Neural progenitor cell (in vitro differentiated cells): ENCODE measurements at regions not wholly inside any gene's neighbourhood (a gene's known extent, or its start where the extent isn't known, plus 50 kb on each side); places are given as distances from the start of the nearest gene placed in this dataset.

Experiments used
- EZH2 ChIP-seq: fragments of 200-600 bp; sonication (generic); IDR thresholded peaks from 2 replicates; pipeline ENCODE4 v1.6.1; 2017; ENCODE audit warnings: antibody characterized with exemption, mild to moderate bottlenecking, moderate library complexity
- EZH2phosphoT487 ChIP-seq: fragments of 200-600 bp; sonication (generic); IDR thresholded peaks from 2 replicates; pipeline ENCODE4 v1.6.1; 2017; ENCODE audit warnings: antibody characterized with exemption
- TF ChIP-seq, protein P1 (sequence below): fragments of 200-600 bp; sonication (generic); IDR thresholded peaks from 2 replicates; pipeline ENCODE4 v1.5.1; 2017; ENCODE audit warnings: antibody characterized with exemption, mild to moderate bottlenecking

GRCh38 chr14:82398256-82398655, 864.6 kb upstream of the SEL1L start:
- TF ChIP-seq, protein P1, sequence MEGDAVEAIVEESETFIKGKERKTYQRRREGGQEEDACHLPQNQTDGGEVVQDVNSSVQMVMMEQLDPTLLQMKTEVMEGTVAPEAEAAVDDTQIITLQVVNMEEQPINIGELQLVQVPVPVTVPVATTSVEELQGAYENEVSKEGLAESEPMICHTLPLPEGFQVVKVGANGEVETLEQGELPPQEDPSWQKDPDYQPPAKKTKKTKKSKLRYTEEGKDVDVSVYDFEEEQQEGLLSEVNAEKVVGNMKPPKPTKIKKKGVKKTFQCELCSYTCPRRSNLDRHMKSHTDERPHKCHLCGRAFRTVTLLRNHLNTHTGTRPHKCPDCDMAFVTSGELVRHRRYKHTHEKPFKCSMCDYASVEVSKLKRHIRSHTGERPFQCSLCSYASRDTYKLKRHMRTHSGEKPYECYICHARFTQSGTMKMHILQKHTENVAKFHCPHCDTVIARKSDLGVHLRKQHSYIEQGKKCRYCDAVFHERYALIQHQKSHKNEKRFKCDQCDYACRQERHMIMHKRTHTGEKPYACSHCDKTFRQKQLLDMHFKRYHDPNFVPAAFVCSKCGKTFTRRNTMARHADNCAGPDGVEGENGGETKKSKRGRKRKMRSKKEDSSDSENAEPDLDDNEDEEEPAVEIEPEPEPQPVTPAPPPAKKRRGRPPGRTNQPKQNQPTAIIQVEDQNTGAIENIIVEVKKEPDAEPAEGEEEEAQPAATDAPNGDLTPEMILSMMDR = no peak
- TF ChIP-seq EZH2phosphoT487 (no peak), EZH2 (no peak)
